Osteocyte (in vitro differentiated cells): ENCODE measurements at regions not wholly inside any gene's neighbourhood (a gene's known extent, or its start where the extent isn't known, plus 50 kb on each side); places are given as distances from the start of the nearest gene placed in this dataset.

ENCODE experiments used
- DNase-seq: peaks from one replicate; pipeline ENCODE4 v3.0.0; 2021; ENCODE audit warnings: mixed read lengths; ENCODE audit not compliant: unreplicated experiment; ENCODE audit errors: extremely low spot score
- H3K27ac Mint-ChIP-seq: one replicate; pipeline ENCODE4 v1.8.0; 2021; ENCODE audit warnings: mild to moderate bottlenecking, mixed read lengths; ENCODE audit not compliant: unreplicated experiment
- H3K27me3 Mint-ChIP-seq: one replicate; pipeline ENCODE4 v1.8.0; 2021; ENCODE audit warnings: mixed read lengths; ENCODE audit not compliant: unreplicated experiment
- H3K36me3 Mint-ChIP-seq: one replicate; pipeline ENCODE4 v1.8.0; 2021; ENCODE audit warnings: mixed read lengths; ENCODE audit not compliant: unreplicated experiment
- H3K4me1 Mint-ChIP-seq: one replicate; pipeline ENCODE4 v1.8.0; 2021; ENCODE audit warnings: mixed read lengths; ENCODE audit not compliant: unreplicated experiment
- H3K4me3 Mint-ChIP-seq: one replicate; pipeline ENCODE4 v1.8.0; 2021; ENCODE audit warnings: mild to moderate bottlenecking, moderate library complexity, mixed read lengths; ENCODE audit not compliant: unreplicated experiment
- H3K9me3 Mint-ChIP-seq: one replicate; pipeline ENCODE4 v1.8.0; 2021; ENCODE audit warnings: mixed read lengths; ENCODE audit not compliant: unreplicated experiment
- TF ChIP-seq, protein P1 (sequence below): fragments of 200-600 bp; sonication (generic); IDR thresholded peaks from 2 replicates; pipeline ENCODE4 v1.5.0; 2021; ENCODE audit warnings: antibody characterized with exemption, mild to moderate bottlenecking, moderate library complexity

DNA sequence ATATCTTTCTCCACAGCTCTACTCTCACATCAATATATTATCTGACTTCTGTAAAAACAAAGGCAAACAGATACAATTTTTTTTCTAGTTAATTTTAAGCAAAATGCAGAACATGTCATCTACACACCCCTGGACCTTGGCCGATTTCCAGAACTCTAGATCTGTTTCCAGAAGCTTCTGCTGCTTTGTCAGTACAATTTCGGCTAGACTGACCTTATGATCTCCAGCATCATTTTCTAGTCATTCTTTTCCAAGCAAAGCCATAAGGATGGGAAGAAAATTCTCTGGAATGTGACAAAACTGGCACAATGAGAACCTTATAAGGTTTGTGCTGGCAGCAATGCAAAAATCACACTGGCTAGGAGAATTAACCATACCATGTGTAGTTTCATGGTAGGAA is 132.8 kb upstream of the MPDZ start:
- no peak overlapping the region for H3K4me3 Mint-ChIP-seq
- TF ChIP-seq, protein P1, sequence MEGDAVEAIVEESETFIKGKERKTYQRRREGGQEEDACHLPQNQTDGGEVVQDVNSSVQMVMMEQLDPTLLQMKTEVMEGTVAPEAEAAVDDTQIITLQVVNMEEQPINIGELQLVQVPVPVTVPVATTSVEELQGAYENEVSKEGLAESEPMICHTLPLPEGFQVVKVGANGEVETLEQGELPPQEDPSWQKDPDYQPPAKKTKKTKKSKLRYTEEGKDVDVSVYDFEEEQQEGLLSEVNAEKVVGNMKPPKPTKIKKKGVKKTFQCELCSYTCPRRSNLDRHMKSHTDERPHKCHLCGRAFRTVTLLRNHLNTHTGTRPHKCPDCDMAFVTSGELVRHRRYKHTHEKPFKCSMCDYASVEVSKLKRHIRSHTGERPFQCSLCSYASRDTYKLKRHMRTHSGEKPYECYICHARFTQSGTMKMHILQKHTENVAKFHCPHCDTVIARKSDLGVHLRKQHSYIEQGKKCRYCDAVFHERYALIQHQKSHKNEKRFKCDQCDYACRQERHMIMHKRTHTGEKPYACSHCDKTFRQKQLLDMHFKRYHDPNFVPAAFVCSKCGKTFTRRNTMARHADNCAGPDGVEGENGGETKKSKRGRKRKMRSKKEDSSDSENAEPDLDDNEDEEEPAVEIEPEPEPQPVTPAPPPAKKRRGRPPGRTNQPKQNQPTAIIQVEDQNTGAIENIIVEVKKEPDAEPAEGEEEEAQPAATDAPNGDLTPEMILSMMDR, result no peak
- H3K27me3 Mint-ChIP-seq, result no peaks in the 10 kb centered on the region
- no peaks in the 10 kb centered on the region for H3K36me3 Mint-ChIP-seq
- peak overlapping the region; percentile 57 for H3K27ac Mint-ChIP-seq
- H3K9me3 Mint-ChIP-seq, result no peaks in the 10 kb centered on the region
- peaks cover 24% of the 10 kb centered on the region for H3K4me1 Mint-ChIP-seq
- no peak for DNase-seq

DNA sequence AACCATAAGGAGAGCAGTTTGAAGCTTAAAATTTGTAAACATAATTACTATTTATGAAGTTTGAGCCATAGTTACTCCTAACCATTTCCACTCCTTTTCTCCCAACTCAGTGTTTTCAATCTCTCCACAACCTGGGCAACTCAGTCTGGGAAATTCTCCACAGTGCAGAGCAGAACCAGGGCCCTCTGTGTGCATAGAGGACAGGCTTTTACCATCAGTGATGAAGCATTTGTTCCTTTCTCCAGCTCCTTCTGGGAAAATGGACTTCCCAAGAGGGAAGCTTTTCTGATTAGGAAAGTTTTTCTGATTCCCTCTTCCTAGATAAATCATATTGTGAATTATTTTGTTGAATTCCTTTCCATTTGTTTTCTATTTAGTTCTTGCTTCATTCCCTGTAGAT is 132.3 kb upstream of the MPDZ start:
- no peak for DNase-seq
- peaks cover 24% of the 10 kb centered on the region for H3K4me1 Mint-ChIP-seq
- TF ChIP-seq, protein P1, result no peak
- peaks cover 4% of the 10 kb centered on the region for H3K27me3 Mint-ChIP-seq
- peak overlapping the region; percentile 57 for H3K27ac Mint-ChIP-seq
- no peak overlapping the region for H3K4me3 Mint-ChIP-seq
- H3K9me3 Mint-ChIP-seq, result no peaks in the 10 kb centered on the region
- no peaks in the 10 kb centered on the region for H3K36me3 Mint-ChIP-seq

DNA sequence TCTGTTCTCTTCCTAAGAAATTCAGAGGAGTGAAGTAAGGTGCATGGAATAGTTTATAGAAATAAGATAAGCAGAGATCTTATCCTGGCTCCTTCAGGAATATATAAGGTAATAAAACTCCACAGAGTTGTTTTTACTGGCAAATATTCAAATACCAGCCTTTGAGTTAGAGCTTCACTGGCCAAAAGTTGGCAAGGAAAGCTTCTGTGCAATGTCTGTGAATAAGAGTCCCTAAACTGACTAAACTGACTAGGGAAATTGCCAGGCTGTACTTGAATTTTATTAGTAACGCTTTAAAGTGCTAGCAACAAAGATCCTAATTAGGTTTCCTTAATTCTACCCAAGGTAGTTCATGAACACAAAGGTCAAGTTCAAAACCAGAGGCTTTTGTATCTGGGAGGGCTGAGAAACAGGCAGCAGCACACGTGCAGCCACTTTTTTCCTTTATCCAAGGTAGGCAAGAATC is 131.1 kb upstream of the MPDZ start:
- no peak overlapping the region for H3K27ac Mint-ChIP-seq
- peaks cover 7% of the 10 kb centered on the region for H3K27me3 Mint-ChIP-seq
- no peak overlapping the region for H3K4me3 Mint-ChIP-seq
- TF ChIP-seq, protein P1, result no peak
- no peak for DNase-seq
- H3K4me1 Mint-ChIP-seq, result peaks cover 24% of the 10 kb centered on the region
- no peaks in the 10 kb centered on the region for H3K9me3 Mint-ChIP-seq
- no peaks in the 10 kb centered on the region for H3K36me3 Mint-ChIP-seq

DNA sequence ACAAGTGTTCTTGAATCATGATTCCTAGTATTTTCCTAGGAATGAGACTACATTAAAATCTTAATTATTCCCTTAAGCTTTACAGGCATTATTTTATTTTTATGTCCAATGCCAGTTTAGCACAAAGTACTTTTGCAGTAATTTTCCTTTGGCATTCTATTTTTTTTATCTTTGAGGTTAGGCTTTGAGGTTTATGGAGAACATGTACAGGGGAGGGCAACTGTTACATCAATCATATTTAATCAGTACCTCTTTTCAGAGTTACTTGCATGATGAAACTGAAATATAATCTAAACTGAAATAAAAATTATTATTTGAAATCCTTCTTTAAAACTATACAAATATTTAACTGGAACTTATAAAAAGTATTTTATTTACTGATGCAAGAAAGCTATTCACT is 118.2 kb upstream of the MPDZ start:
- no peak overlapping the region for H3K27ac Mint-ChIP-seq

DNA sequence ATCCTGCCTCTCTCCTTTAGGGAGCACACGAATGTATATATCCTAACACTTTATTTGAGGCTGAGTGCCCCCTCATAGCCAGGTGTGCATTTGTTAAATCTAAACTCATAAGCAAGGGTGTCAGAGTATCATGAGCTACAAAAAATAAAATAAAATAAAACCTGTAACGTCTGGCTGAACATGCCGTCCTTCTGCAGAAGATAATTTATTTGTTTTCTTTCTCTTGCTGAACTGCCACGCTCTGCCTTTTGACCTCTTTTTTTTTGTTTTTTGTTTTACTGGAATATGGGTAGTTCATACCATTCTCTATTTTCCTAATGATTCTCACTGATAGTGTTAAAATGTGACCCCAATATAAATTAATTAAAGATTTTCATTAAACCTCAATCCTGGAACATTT is 117.7 kb upstream of the MPDZ start:
- no peak for DNase-seq
- Mint-ChIP-seq H3K4me3 (no peak overlapping the region), H3K27me3 (peaks cover 14% of the 10 kb centered on the region), H3K36me3 (no peaks in the 10 kb centered on the region), H3K9me3 (no peaks in the 10 kb centered on the region), H3K4me1 (peaks cover 11% of the 10 kb centered on the region), H3K27ac (no peak overlapping the region)
- TF ChIP-seq, protein P1, result no peak

More for the DNA sequence above, 118.2 kb upstream of the MPDZ start:
- H3K36me3 Mint-ChIP-seq, result no peaks in the 10 kb centered on the region
- no peaks in the 10 kb centered on the region for H3K9me3 Mint-ChIP-seq
- H3K4me3 Mint-ChIP-seq, result no peak overlapping the region
- TF ChIP-seq, protein P1, result no peak
- peaks cover 11% of the 10 kb centered on the region for H3K4me1 Mint-ChIP-seq
- no peak for DNase-seq
- peaks cover 14% of the 10 kb centered on the region for H3K27me3 Mint-ChIP-seq
